SK-N-SH (cell line): ENCODE measurements at regions not wholly inside any gene's neighbourhood (a gene's known extent, or its start where the extent isn't known, plus 50 kb on each side); places are given as distances from the start of the nearest gene placed in this dataset.

Experiments
- CTCF ChIA-PET: fragments of 300-600, 350-600 bp; formaldehyde crosslinking; extraction: SDS; loops from one replicate; lab custom pipeline; 2021; lab: Yijun Ruan, JAX
- POLR2A ChIA-PET: fragments of 350-600 bp; sonication (Branson Sonifier 250); formaldehyde crosslinking; extraction: SDS; loops from one replicate; lab custom pipeline; 2020; ENCODE audit warnings: antibody characterized with exemption, inconsistent platforms; lab: Yijun Ruan, JAX
- DNase-seq: peaks from one replicate; pipeline ENCODE4 v3.0.0; 2012
- H2AFZ ChIP-seq: fragments of 200-600 bp; sonication (generic); 2 replicates; pipeline ENCODE4 v1.8.1; 2016; ENCODE audit warnings: antibody characterized with exemption, mild to moderate bottlenecking, low read depth
- H3F3A ChIP-seq: fragments of 200-600 bp; sonication (generic); replicated peaks from 2 replicates; pipeline ENCODE3; 2016; ENCODE audit warnings: antibody characterized with exemption, mild to moderate bottlenecking; ENCODE audit not compliant: insufficient read depth
- H3K27ac ChIP-seq, 2 experiments: fragments of 200-500 bp in 1 of 2; fragments of 200-600 bp in 1 of 2; sonication (Bioruptor generic) in 1 of 2; sonication (generic), shearing (Covaris generic) in 1 of 2; 2 replicates each; pipeline versions ENCODE4 v1.5.1 to v1.6.1; 2014 to 2016; ENCODE audit warnings: low read depth in 2 of 2, inconsistent platforms in 1 of 2, low read length in 1 of 2, mild to moderate bottlenecking in 1 of 2, mixed read lengths in 1 of 2
- H3K27me3 ChIP-seq: fragments of 200-600 bp; sonication (generic), shearing (Covaris generic); 2 replicates; pipeline ENCODE4 v1.6.1; 2016; ENCODE audit warnings: mixed run types; ENCODE audit not compliant: insufficient read depth
- H3K36me3 ChIP-seq, 2 experiments: fragments of 200-500 bp in 1 of 2; fragments of 200-600 bp in 1 of 2; sonication (Bioruptor generic) in 1 of 2; sonication (generic) in 1 of 2; replicated peaks in 1 of 2; 2 replicates each; pipeline versions ENCODE3 to v1.5.1; 2014 to 2016; ENCODE audit warnings: low read length in 1 of 2, mild to moderate bottlenecking in 1 of 2; ENCODE audit not compliant: insufficient read depth in 2 of 2, control insufficient read depth in 1 of 2
- H3K4me1 ChIP-seq, 2 experiments: fragments of 200-500 bp in 1 of 2; fragments of 200-600 bp in 1 of 2; sonication (Bioruptor generic) in 1 of 2; sonication (generic), shearing (Covaris generic) in 1 of 2; 2 replicates each; pipeline versions ENCODE4 v1.5.1 to v1.6.1; 2014 to 2016; ENCODE audit warnings: low read depth in 1 of 2, low read length in 1 of 2, mixed run types in 1 of 2; ENCODE audit not compliant: insufficient read depth in 2 of 2, control insufficient read depth in 1 of 2
- H3K4me2 ChIP-seq: fragments of 200-600 bp; sonication (generic), shearing (Covaris generic); 2 replicates; pipeline ENCODE4 v1.6.1; 2017; ENCODE audit warnings: mixed run types
- H3K4me3 ChIP-seq, 2 experiments: fragments of 200-500 bp in 1 of 2; fragments of 200-600 bp in 1 of 2; sonication (Bioruptor generic) in 1 of 2; sonication (generic), shearing (Covaris generic) in 1 of 2; 2 replicates each; pipeline versions ENCODE4 v1.5.1 to v1.8.1; 2014 to 2016; ENCODE audit warnings: low read depth in 2 of 2, inconsistent platforms in 1 of 2, low read length in 1 of 2, mild to moderate bottlenecking in 1 of 2, mixed read lengths in 1 of 2, moderate library complexity in 1 of 2
- H3K79me2 ChIP-seq: fragments of 200-600 bp; sonication (generic); 2 replicates; pipeline ENCODE4 v1.8.1; 2017; ENCODE audit warnings: mild to moderate bottlenecking; ENCODE audit not compliant: insufficient read depth
- H3K9ac ChIP-seq: fragments of 200-600 bp; sonication (generic); 2 replicates; pipeline ENCODE4 v1.6.1; 2017; ENCODE audit warnings: mixed run types
- H3K9me2 ChIP-seq: fragments of 200-600 bp; sonication (generic); 2 replicates; pipeline ENCODE4 v1.6.1; 2017; ENCODE audit warnings: mixed run types
- H3K9me3 ChIP-seq: fragments of 200-600 bp; sonication (generic); 2 replicates; pipeline ENCODE4 v1.6.1; 2017; ENCODE audit warnings: mixed run types, mild to moderate bottlenecking, moderate library complexity
- H4K20me1 ChIP-seq: fragments of 200-600 bp; sonication (generic); 2 replicates; pipeline ENCODE4 v1.6.1; 2017; ENCODE audit warnings: mild to moderate bottlenecking, mixed run types; ENCODE audit not compliant: insufficient read depth
- ELF1 ChIP-seq: IDR thresholded peaks from 2 replicates; pipeline ENCODE4 v1.4.0; 2012
- EP300 ChIP-seq, 2 experiments: IDR thresholded peaks; 2 replicates each; pipeline versions ENCODE4 v1.4.0 to v1.6.1; 2012; ENCODE audit warnings: borderline replicate concordance in 1 of 2, low read depth in 1 of 2, low read length in 1 of 2
- EZH2phosphoT487 ChIP-seq: fragments of 200-600 bp; sonication (generic); IDR thresholded peaks from 2 replicates; pipeline ENCODE4 v1.6.1; 2017; ENCODE audit warnings: low read depth, mixed run types, mild to moderate bottlenecking, antibody characterized with exemption, moderate library complexity, borderline replicate concordance
- FOSL2 ChIP-seq: IDR thresholded peaks from 2 replicates; pipeline ENCODE4 v1.4.0; 2012; ENCODE audit warnings: low read depth, mild to moderate bottlenecking, moderate library complexity, borderline replicate concordance
- FOXJ3 ChIP-seq: sonication (generic); formaldehyde crosslinking; IDR thresholded peaks from 2 replicates; pipeline ENCODE4 v1.5.1; 2020; ENCODE audit warnings: mild to moderate bottlenecking, missing genetic modification reagents
- GABPA ChIP-seq: IDR thresholded peaks from 2 replicates; pipeline ENCODE4 v1.4.0; 2012; ENCODE audit warnings: low read depth, mild to moderate bottlenecking
- JUND ChIP-seq: IDR thresholded peaks from 2 replicates; pipeline ENCODE4 v1.4.0; 2012
- MEF2A ChIP-seq: IDR thresholded peaks from 2 replicates; pipeline ENCODE4 v1.4.0; 2012; ENCODE audit warnings: low read depth, borderline replicate concordance
- NFIC ChIP-seq: IDR thresholded peaks from 2 replicates; pipeline ENCODE4 v1.4.0; 2012; ENCODE audit warnings: borderline replicate concordance
- POLR2AphosphoS5 ChIP-seq: IDR thresholded peaks from 2 replicates; pipeline ENCODE4 v1.6.1; 2012; ENCODE audit warnings: low read depth, low read length
- RCOR1 ChIP-seq: fragments of 150-350 bp; IDR thresholded peaks from 2 replicates; pipeline ENCODE4 v1.6.1; 2017; ENCODE audit warnings: antibody characterized with exemption, low read length
- RFX5 ChIP-seq: IDR thresholded peaks from 2 replicates; pipeline ENCODE4 v1.6.1; 2012; ENCODE audit warnings: mild to moderate bottlenecking, improper control_type of control experiment, low read length
- RXRA ChIP-seq: IDR thresholded peaks from 2 replicates; pipeline ENCODE4 v1.4.0; 2012; ENCODE audit warnings: low read depth, mild to moderate bottlenecking, borderline replicate concordance
- SIN3A ChIP-seq: IDR thresholded peaks from 2 replicates; pipeline ENCODE4 v1.6.1; 2012; ENCODE audit warnings: low read depth, mild to moderate bottlenecking, low read length, moderate library complexity, borderline replicate concordance
- YY1 ChIP-seq: IDR thresholded peaks from 2 replicates; pipeline ENCODE4 v1.4.0; 2012; ENCODE audit warnings: low read depth, mild to moderate bottlenecking
- WGBS: methylation state at CpG from one replicate; pipeline ENCODE4 v1.1.6; 2017; ENCODE audit warnings: low lambda C conversion rate; 5-methylcytosine and 5-hydroxymethylcytosine counted together
- TF ChIP-seq, protein P1 (sequence below): IDR thresholded peaks from 2 replicates; pipeline ENCODE4 v1.4.0; 2012; ENCODE audit warnings: low read depth, borderline replicate concordance
- TF ChIP-seq, protein P2 (sequence below): IDR thresholded peaks from 2 replicates; pipeline ENCODE4 v1.4.0; 2012; ENCODE audit warnings: low read depth
- TF ChIP-seq, protein P3 (sequence below): IDR thresholded peaks from 2 replicates; pipeline ENCODE4 v1.4.0; 2012; ENCODE audit warnings: low read depth, borderline replicate concordance
- TF ChIP-seq, protein P4 (sequence below): fragments of 200-600 bp; sonication (generic); IDR thresholded peaks from 2 replicates; pipeline ENCODE4 v1.6.1; 2017; ENCODE audit warnings: antibody characterized with exemption, mild to moderate bottlenecking, moderate library complexity
- TF ChIP-seq, protein P5 (sequence below): fragments of 150-350 bp; IDR thresholded peaks from 2 replicates; pipeline ENCODE4 v1.6.1; 2016; ENCODE audit warnings: mild to moderate bottlenecking, low read depth, low read length
- TF ChIP-seq, protein P6 (sequence below): fragments of 150-350 bp; IDR thresholded peaks from 2 replicates; pipeline ENCODE4 v1.6.1; 2017; ENCODE audit warnings: antibody characterized with exemption, low read length, low read depth, borderline replicate concordance

DNA sequence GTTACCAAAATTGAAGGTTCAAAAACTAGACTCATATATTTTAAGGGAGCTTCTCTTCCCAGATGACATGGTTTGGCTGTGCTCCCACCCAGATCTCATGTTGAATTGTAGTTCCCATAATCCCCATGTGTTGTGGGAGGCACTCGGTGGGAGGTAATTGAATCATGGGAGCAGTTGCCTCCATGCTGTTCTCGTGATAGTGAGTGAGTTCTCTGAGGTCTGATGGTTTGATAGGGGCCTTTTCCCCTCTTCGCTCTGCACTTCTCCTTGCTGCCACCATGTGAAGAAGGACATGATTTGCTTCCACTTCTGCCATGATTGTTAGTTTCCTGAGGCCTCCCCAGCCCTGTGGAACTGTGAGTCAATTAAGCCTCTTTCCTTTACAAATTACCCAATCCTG, 140.1 kb downstream of the MAIP1 start:
- H2AFZ ChIP-seq: no peak overlapping the region
- 66% methylated on average over 3 of the region's 3 CpGs for WGBS
- TF ChIP-seq RCOR1: no peak
- TF ChIP-seq, protein P1, sequence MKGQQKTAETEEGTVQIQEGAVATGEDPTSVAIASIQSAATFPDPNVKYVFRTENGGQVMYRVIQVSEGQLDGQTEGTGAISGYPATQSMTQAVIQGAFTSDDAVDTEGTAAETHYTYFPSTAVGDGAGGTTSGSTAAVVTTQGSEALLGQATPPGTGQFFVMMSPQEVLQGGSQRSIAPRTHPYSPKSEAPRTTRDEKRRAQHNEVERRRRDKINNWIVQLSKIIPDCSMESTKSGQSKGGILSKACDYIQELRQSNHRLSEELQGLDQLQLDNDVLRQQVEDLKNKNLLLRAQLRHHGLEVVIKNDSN: no peak
- TF ChIP-seq RXRA: no peak
- TF ChIP-seq, protein P2, sequence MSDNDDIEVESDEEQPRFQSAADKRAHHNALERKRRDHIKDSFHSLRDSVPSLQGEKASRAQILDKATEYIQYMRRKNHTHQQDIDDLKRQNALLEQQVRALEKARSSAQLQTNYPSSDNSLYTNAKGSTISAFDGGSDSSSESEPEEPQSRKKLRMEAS: no peak
- no peak for TF ChIP-seq YY1
- TF ChIP-seq NFIC: no peak
- no peak for TF ChIP-seq FOXJ3 (CRISPR knock-in tag)
- TF ChIP-seq, protein P3, sequence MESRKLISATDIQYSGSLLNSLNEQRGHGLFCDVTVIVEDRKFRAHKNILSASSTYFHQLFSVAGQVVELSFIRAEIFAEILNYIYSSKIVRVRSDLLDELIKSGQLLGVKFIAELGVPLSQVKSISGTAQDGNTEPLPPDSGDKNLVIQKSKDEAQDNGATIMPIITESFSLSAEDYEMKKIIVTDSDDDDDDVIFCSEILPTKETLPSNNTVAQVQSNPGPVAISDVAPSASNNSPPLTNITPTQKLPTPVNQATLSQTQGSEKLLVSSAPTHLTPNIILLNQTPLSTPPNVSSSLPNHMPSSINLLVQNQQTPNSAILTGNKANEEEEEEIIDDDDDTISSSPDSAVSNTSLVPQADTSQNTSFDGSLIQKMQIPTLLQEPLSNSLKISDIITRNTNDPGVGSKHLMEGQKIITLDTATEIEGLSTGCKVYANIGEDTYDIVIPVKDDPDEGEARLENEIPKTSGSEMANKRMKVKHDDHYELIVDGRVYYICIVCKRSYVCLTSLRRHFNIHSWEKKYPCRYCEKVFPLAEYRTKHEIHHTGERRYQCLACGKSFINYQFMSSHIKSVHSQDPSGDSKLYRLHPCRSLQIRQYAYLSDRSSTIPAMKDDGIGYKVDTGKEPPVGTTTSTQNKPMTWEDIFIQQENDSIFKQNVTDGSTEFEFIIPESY: no peak
- TF ChIP-seq, protein P4, sequence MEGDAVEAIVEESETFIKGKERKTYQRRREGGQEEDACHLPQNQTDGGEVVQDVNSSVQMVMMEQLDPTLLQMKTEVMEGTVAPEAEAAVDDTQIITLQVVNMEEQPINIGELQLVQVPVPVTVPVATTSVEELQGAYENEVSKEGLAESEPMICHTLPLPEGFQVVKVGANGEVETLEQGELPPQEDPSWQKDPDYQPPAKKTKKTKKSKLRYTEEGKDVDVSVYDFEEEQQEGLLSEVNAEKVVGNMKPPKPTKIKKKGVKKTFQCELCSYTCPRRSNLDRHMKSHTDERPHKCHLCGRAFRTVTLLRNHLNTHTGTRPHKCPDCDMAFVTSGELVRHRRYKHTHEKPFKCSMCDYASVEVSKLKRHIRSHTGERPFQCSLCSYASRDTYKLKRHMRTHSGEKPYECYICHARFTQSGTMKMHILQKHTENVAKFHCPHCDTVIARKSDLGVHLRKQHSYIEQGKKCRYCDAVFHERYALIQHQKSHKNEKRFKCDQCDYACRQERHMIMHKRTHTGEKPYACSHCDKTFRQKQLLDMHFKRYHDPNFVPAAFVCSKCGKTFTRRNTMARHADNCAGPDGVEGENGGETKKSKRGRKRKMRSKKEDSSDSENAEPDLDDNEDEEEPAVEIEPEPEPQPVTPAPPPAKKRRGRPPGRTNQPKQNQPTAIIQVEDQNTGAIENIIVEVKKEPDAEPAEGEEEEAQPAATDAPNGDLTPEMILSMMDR: no peak
- TF ChIP-seq GABPA: no peak
- no peak for TF ChIP-seq RFX5
- TF ChIP-seq JUND: no peak
- TF ChIP-seq, all 33 proteins: peak for 0

DNA sequence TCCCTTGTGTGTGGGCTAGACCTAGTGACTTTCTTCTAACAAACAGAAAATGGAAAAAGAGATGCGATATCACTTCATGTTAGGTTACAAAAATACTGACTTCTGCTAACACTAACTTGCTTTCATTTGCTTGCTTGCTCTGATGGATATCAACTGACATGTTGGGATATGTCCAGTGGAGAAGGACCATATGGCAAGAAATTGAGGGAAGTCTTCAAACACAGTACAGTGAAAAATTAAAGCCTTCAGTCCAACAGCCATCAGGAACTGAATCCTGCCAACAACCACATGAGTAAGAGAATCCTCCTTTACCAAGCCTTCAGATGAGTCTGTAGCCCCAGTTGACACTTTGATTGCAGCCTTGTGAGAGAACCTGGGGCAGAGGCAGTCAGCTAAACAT, 143.9 kb downstream of the MAIP1 start:
- H3K9me3 ChIP-seq: no peaks in the 10 kb centered on the region
- H2AFZ ChIP-seq: no peak overlapping the region
- no peaks in the 10 kb centered on the region for H3K27me3 ChIP-seq
- no peak overlapping the region for H3K4me2 ChIP-seq
- POLR2A ChIA-PET: no interaction called here
- H3F3A ChIP-seq: no peaks in the 10 kb centered on the region
- no peak overlapping the region for H3K27ac ChIP-seq
- DNase-seq: no peak
- H4K20me1 ChIP-seq: no peaks in the 10 kb centered on the region
- H3K4me3 ChIP-seq: no peak overlapping the region
- no peaks in the 10 kb centered on the region for H3K9me2 ChIP-seq
- H3K79me2 ChIP-seq: no peaks in the 10 kb centered on the region
- CTCF ChIA-PET: no interaction called here
- H3K4me1 ChIP-seq: no peaks in the 10 kb centered on the region
- WGBS: 95% methylated on average over 1 of the region's 1 CpG
- no peak overlapping the region for H3K9ac ChIP-seq
- H3K36me3 ChIP-seq: no peaks in the 10 kb centered on the region
- TF ChIP-seq GABPA (no peak), ELF1 (no peak), MEF2A (no peak), POLR2AphosphoS5 (no peak), RXRA (no peak), FOSL2 (no peak), EP300 (IDR thresholded peaks at IDR 0.05; ENCODE audit: borderline replicate concordance in 1 of 2, low read depth in 1 of 2, low read length in 1 of 2) (no peak), EZH2phosphoT487 (no peak), SIN3A (no peak)
- TF ChIP-seq, protein P2: no peak
- TF ChIP-seq, protein P5, sequence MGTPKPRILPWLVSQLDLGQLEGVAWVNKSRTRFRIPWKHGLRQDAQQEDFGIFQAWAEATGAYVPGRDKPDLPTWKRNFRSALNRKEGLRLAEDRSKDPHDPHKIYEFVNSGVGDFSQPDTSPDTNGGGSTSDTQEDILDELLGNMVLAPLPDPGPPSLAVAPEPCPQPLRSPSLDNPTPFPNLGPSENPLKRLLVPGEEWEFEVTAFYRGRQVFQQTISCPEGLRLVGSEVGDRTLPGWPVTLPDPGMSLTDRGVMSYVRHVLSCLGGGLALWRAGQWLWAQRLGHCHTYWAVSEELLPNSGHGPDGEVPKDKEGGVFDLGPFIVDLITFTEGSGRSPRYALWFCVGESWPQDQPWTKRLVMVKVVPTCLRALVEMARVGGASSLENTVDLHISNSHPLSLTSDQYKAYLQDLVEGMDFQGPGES: no peak
- TF ChIP-seq, protein P6, sequence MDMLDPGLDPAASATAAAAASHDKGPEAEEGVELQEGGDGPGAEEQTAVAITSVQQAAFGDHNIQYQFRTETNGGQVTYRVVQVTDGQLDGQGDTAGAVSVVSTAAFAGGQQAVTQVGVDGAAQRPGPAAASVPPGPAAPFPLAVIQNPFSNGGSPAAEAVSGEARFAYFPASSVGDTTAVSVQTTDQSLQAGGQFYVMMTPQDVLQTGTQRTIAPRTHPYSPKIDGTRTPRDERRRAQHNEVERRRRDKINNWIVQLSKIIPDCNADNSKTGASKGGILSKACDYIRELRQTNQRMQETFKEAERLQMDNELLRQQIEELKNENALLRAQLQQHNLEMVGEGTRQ: no peak

More for the DNA sequence above, 140.1 kb downstream of the MAIP1 start:
- Histone ChIP-seq H3K4me2 (no peak overlapping the region), H3K4me1 (no peaks in the 10 kb centered on the region; a peak in 1 of 4 replicates), H3K4me3 (no peak overlapping the region; a peak in 1 of 4 replicates), H3K27ac (no peak overlapping the region), H3F3A (no peaks in the 10 kb centered on the region), H3K9ac (no peak overlapping the region), H3K9me2 (no peaks in the 10 kb centered on the region), H3K27me3 (no peaks in the 10 kb centered on the region), H3K79me2 (no peaks in the 10 kb centered on the region), H3K9me3 (no peaks in the 10 kb centered on the region), H3K36me3 (no peaks in the 10 kb centered on the region), H4K20me1 (no peaks in the 10 kb centered on the region)
- CTCF ChIA-PET: interaction anchor here (0.8 to 1.6 kb wide), 2 partner anchors 211 to 375 kb away, joined by 3 to 4 read pairs; partner anchors contain the start of gene SPATS2L
- POLR2A ChIA-PET: no interaction called here
- no peak for DNase-seq
